KMS-11 (cell line): ENCODE measurements at regions not wholly inside any gene's neighbourhood (a gene's known extent, or its start where the extent isn't known, plus 50 kb on each side); places are given as distances from the start of the nearest gene placed in this dataset.

ENCODE experiments used
- H2AFZ ChIP-seq: fragments of 200-600 bp; sonication (generic); 2 replicates; pipeline ENCODE4 v1.6.1; 2016; ENCODE audit warnings: antibody characterized with exemption, mixed run types, low read depth
- H3K27ac ChIP-seq: fragments of 200-600 bp; sonication (generic); 2 replicates; pipeline ENCODE4 v1.6.1; 2016; ENCODE audit warnings: mild to moderate bottlenecking, mixed run types
- H3K27me3 ChIP-seq: fragments of 200-600 bp; sonication (generic); 2 replicates; pipeline ENCODE4 v1.6.1; 2017; ENCODE audit warnings: mild to moderate bottlenecking, low read depth, mixed run types, moderate library complexity; ENCODE audit not compliant: insufficient read depth
- H3K36me3 ChIP-seq: fragments of 200-600 bp; sonication (generic); 2 replicates; pipeline ENCODE4 v1.6.1; 2017; ENCODE audit warnings: mild to moderate bottlenecking, mixed run types; ENCODE audit not compliant: insufficient read depth
- H3K4me1 ChIP-seq: fragments of 200-600 bp; sonication (generic); 2 replicates; pipeline ENCODE4 v1.6.1; 2016; ENCODE audit warnings: mild to moderate bottlenecking, low read depth, mixed run types; ENCODE audit not compliant: poor library complexity, severe bottlenecking
- H3K4me2 ChIP-seq: fragments of 200-600 bp; sonication (generic); 2 replicates; pipeline ENCODE4 v1.7.0; 2016; ENCODE audit warnings: mild to moderate bottlenecking, mixed run types
- H3K4me3 ChIP-seq: fragments of 200-600 bp; sonication (generic); IDR thresholded peaks from 2 replicates; pipeline ENCODE4 v1.6.1; 2017; ENCODE audit warnings: low read depth, low read length, mixed read lengths; ENCODE audit not compliant: insufficient read depth
- H3K79me2 ChIP-seq: fragments of 200-600 bp; sonication (generic); 2 replicates; pipeline ENCODE4 v1.6.1; 2016; ENCODE audit warnings: low read depth, mixed run types; ENCODE audit not compliant: insufficient read depth
- H3K9ac ChIP-seq: fragments of 200-600 bp; sonication (generic); 2 replicates; pipeline ENCODE4 v1.6.1; 2016; ENCODE audit warnings: mild to moderate bottlenecking, mixed run types
- H4K20me1 ChIP-seq: fragments of 200-600 bp; sonication (generic); 2 replicates; pipeline ENCODE4 v1.6.1; 2016; ENCODE audit warnings: mild to moderate bottlenecking, mixed run types; ENCODE audit not compliant: insufficient read depth
- TF ChIP-seq, protein P1 (sequence below): fragments of 200-600 bp; sonication (generic); conservative IDR thresholded peaks from 2 replicates; pipeline ENCODE4 v1.6.1; 2017; ENCODE audit warnings: low read depth, mild to moderate bottlenecking, antibody characterized with exemption, low read length, moderate library complexity, mixed read lengths

DNA sequence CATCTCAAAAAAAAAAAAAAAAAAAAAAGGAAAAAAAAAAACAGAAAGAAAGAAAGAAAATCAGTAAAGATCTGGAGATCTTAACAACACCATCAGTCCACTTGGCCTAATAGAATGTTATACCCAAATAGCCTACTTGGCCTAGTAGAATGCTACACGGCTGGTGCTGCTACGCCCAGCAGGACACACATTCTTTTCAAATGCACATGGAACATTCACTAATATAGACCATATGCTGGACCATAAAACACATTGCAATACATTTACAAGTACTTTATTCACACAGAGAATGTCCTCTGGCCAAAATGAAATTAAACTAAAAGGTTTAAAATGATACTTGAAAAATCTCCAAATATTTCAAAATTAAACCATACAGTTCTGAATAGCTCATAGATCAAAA lies 80.0 kb upstream of the TNFAIP3 start:
- H4K20me1 ChIP-seq = no peaks in the 10 kb centered on the region
- no peak overlapping the region for H3K4me3 ChIP-seq
- no peak overlapping the region for H3K27ac ChIP-seq
- no peak overlapping the region for H2AFZ ChIP-seq
- H3K79me2 ChIP-seq = no peaks in the 10 kb centered on the region
- no peak overlapping the region for H3K9ac ChIP-seq
- TF ChIP-seq, protein P1, sequence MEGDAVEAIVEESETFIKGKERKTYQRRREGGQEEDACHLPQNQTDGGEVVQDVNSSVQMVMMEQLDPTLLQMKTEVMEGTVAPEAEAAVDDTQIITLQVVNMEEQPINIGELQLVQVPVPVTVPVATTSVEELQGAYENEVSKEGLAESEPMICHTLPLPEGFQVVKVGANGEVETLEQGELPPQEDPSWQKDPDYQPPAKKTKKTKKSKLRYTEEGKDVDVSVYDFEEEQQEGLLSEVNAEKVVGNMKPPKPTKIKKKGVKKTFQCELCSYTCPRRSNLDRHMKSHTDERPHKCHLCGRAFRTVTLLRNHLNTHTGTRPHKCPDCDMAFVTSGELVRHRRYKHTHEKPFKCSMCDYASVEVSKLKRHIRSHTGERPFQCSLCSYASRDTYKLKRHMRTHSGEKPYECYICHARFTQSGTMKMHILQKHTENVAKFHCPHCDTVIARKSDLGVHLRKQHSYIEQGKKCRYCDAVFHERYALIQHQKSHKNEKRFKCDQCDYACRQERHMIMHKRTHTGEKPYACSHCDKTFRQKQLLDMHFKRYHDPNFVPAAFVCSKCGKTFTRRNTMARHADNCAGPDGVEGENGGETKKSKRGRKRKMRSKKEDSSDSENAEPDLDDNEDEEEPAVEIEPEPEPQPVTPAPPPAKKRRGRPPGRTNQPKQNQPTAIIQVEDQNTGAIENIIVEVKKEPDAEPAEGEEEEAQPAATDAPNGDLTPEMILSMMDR = no peak
- H3K4me1 ChIP-seq = no peaks in the 10 kb centered on the region
- H3K4me2 ChIP-seq = no peak overlapping the region
- no peaks in the 10 kb centered on the region for H3K27me3 ChIP-seq
- no peaks in the 10 kb centered on the region for H3K36me3 ChIP-seq

- Histone ChIP-seq H3K27me3 (no peaks in the 10 kb centered on the region), H2AFZ (no peak overlapping the region), H3K79me2 (no peaks in the 10 kb centered on the region), H4K20me1 (no peaks in the 10 kb centered on the region), H3K4me1 (no peaks in the 10 kb centered on the region), H3K27ac (no peak overlapping the region), H3K36me3 (no peaks in the 10 kb centered on the region), H3K4me3 (no peak overlapping the region), H3K4me2 (no peak overlapping the region), H3K9ac (no peak overlapping the region)
- TF ChIP-seq, protein P1 = no peak
Measured at GRCh38 chr6:137788248-137788647, 78.8 kb upstream of the TNFAIP3 start.

GRCh38 chr6:137791281-137792159 lies 75.5 kb upstream of the TNFAIP3 start:
- no peak overlapping the region for H2AFZ ChIP-seq
- TF ChIP-seq, protein P1 = no peak
- no peak overlapping the region for H3K9ac ChIP-seq
- no peaks in the 10 kb centered on the region for H3K36me3 ChIP-seq
- H3K79me2 ChIP-seq = no peaks in the 10 kb centered on the region
- H3K4me2 ChIP-seq = no peak overlapping the region
- H3K4me1 ChIP-seq = no peaks in the 10 kb centered on the region
- no peaks in the 10 kb centered on the region for H4K20me1 ChIP-seq
- H3K27ac ChIP-seq = no peak overlapping the region
- H3K4me3 ChIP-seq = no peak overlapping the region
- H3K27me3 ChIP-seq = no peaks in the 10 kb centered on the region

GRCh38 chr6:137792160-137793033 lies 74.7 kb upstream of the TNFAIP3 start:
- H3K4me1 ChIP-seq = no peaks in the 10 kb centered on the region
- TF ChIP-seq, protein P1 = no peak
- no peaks in the 10 kb centered on the region for H3K79me2 ChIP-seq
- no peaks in the 10 kb centered on the region for H3K27me3 ChIP-seq
- H4K20me1 ChIP-seq = no peaks in the 10 kb centered on the region
- H3K36me3 ChIP-seq = no peaks in the 10 kb centered on the region
- no peak overlapping the region for H3K4me3 ChIP-seq
- H3K4me2 ChIP-seq = no peak overlapping the region
- H2AFZ ChIP-seq = no peak overlapping the region
- no peak overlapping the region for H3K9ac ChIP-seq
- H3K27ac ChIP-seq = no peak overlapping the region
